Activated naive CD8-positive, alpha-beta T cell (primary cell): ENCODE measurements at regions not wholly inside any gene's neighbourhood (a gene's known extent, or its start where the extent isn't known, plus 50 kb on each side); places are given as distances from the start of the nearest gene placed in this dataset.
"Not testable (repeated sequence)": the region's sequence is repeated elsewhere in the genome, so short reads cannot be mapped to it uniquely, and the experiment has no call there.

Source experiments
- H3K27ac Mint-ChIP-seq: one replicate; pipeline ENCODE4 v1.8.0; 2021; ENCODE audit warnings: mixed read lengths
- H3K27me3 Mint-ChIP-seq: one replicate; pipeline ENCODE4 v1.8.0; 2021; ENCODE audit warnings: mixed read lengths
- H3K36me3 Mint-ChIP-seq: one replicate; pipeline ENCODE4 v1.8.0; 2021; ENCODE audit warnings: mixed read lengths
- H3K4me1 Mint-ChIP-seq: one replicate; pipeline ENCODE4 v1.8.0; 2021; ENCODE audit warnings: low read depth, mixed read lengths
- H3K4me3 Mint-ChIP-seq: one replicate; pipeline ENCODE4 v1.8.0; 2021; ENCODE audit warnings: mild to moderate bottlenecking, mixed read lengths
- H3K9me3 Mint-ChIP-seq: one replicate; pipeline ENCODE4 v1.8.0; 2021; ENCODE audit warnings: low read depth, mixed read lengths

- H3K4me3 Mint-ChIP-seq, H3K4me1 Mint-ChIP-seq, H3K27me3 Mint-ChIP-seq, H3K9me3 Mint-ChIP-seq, H3K27ac Mint-ChIP-seq, H3K36me3 Mint-ChIP-seq: not testable (repeated sequence)
Measured at GRCh38 chrX:125154288-125155257, 165.1 kb upstream of the TEX13C start.

- not testable (repeated sequence) for H3K36me3 Mint-ChIP-seq, H3K4me1 Mint-ChIP-seq, H3K27ac Mint-ChIP-seq, H3K27me3 Mint-ChIP-seq, H3K9me3 Mint-ChIP-seq, H3K4me3 Mint-ChIP-seq
Measured at GRCh38 chrX:125155296-125156033, 164.2 kb upstream of the TEX13C start.

GRCh38 chrX:125170459-125170858 lies 149.2 kb upstream of the TEX13C start:
- Mint-ChIP-seq H3K4me1 (no peaks in the 10 kb centered on the region), H3K9me3 (no peaks in the 10 kb centered on the region), H3K27me3 (no peaks in the 10 kb centered on the region), H3K27ac (no peak overlapping the region), H3K36me3 (no peaks in the 10 kb centered on the region), H3K4me3 (no peak overlapping the region)

GRCh38 chrX:125172531-125172930 lies 147.1 kb upstream of the TEX13C start:
- Mint-ChIP-seq H3K4me3 (no peak overlapping the region), H3K27ac (no peak overlapping the region), H3K36me3 (no peaks in the 10 kb centered on the region), H3K27me3 (no peaks in the 10 kb centered on the region), H3K9me3 (no peaks in the 10 kb centered on the region), H3K4me1 (no peaks in the 10 kb centered on the region)

- Mint-ChIP-seq H3K27me3 (no peaks in the 10 kb centered on the region), H3K27ac (no peak overlapping the region), H3K4me3 (no peak overlapping the region), H3K9me3 (no peaks in the 10 kb centered on the region), H3K36me3 (no peaks in the 10 kb centered on the region), H3K4me1 (no peaks in the 10 kb centered on the region)
Measured at GRCh38 chrX:125175991-125176584, 143.6 kb upstream of the TEX13C start.

GRCh38 chrX:125193921-125194320 lies 125.8 kb upstream of the TEX13C start:
- H3K9me3 Mint-ChIP-seq: no peaks in the 10 kb centered on the region
- H3K4me3 Mint-ChIP-seq: no peak overlapping the region
- H3K36me3 Mint-ChIP-seq: no peaks in the 10 kb centered on the region
- H3K4me1 Mint-ChIP-seq: no peaks in the 10 kb centered on the region
- peaks cover 11% of the 10 kb centered on the region for H3K27me3 Mint-ChIP-seq
- no peak overlapping the region for H3K27ac Mint-ChIP-seq

- no peaks in the 10 kb centered on the region for H3K36me3 Mint-ChIP-seq
- H3K27me3 Mint-ChIP-seq: peaks cover 22% of the 10 kb centered on the region
- no peaks in the 10 kb centered on the region for H3K9me3 Mint-ChIP-seq
- no peak overlapping the region for H3K27ac Mint-ChIP-seq
- H3K4me1 Mint-ChIP-seq: peaks cover 8% of the 10 kb centered on the region
- H3K4me3 Mint-ChIP-seq: no peak overlapping the region
Measured at GRCh38 chrX:125198546-125198945, 121.1 kb upstream of the TEX13C start.

GRCh38 chrX:125202591-125203248 lies 117.0 kb upstream of the TEX13C start:
- peak overlapping the region; percentile 73 for H3K4me3 Mint-ChIP-seq
- H3K9me3 Mint-ChIP-seq: no peaks in the 10 kb centered on the region
- H3K27me3 Mint-ChIP-seq: peaks cover 16% of the 10 kb centered on the region
- no peaks in the 10 kb centered on the region for H3K36me3 Mint-ChIP-seq
- H3K27ac Mint-ChIP-seq: no peak overlapping the region
- peaks cover 18% of the 10 kb centered on the region for H3K4me1 Mint-ChIP-seq

- no peaks in the 10 kb centered on the region for H3K36me3 Mint-ChIP-seq
Measured at GRCh38 chrX:125203365-125203736, 116.3 kb upstream of the TEX13C start.

GRCh38 chrX:125203737-125204578 lies 115.7 kb upstream of the TEX13C start:
- Mint-ChIP-seq H3K9me3 (no peaks in the 10 kb centered on the region), H3K4me3 (peak overlapping the region; percentile 85), H3K27ac (no peak overlapping the region)

More at GRCh38 chrX:125203365-125203736, 116.3 kb upstream of the TEX13C start:
- peaks cover 18% of the 10 kb centered on the region for H3K4me1 Mint-ChIP-seq
- H3K4me3 Mint-ChIP-seq: peak overlapping the region; percentile 73
- no peaks in the 10 kb centered on the region for H3K9me3 Mint-ChIP-seq
- peaks cover 16% of the 10 kb centered on the region for H3K27me3 Mint-ChIP-seq
- no peak overlapping the region for H3K27ac Mint-ChIP-seq

GRCh38 chrX:125204681-125205132 lies 115.0 kb upstream of the TEX13C start:
- H3K27me3 Mint-ChIP-seq: peaks cover 16% of the 10 kb centered on the region

More at GRCh38 chrX:125203737-125204578, 115.7 kb upstream of the TEX13C start:
- Mint-ChIP-seq H3K4me1 (peaks cover 18% of the 10 kb centered on the region), H3K27me3 (peaks cover 16% of the 10 kb centered on the region), H3K36me3 (no peaks in the 10 kb centered on the region)

GRCh38 chrX:125205133-125205917 lies 114.3 kb upstream of the TEX13C start:
- peak overlapping the region; percentile 85 for H3K4me3 Mint-ChIP-seq
- no peaks in the 10 kb centered on the region for H3K9me3 Mint-ChIP-seq
- no peak overlapping the region for H3K27ac Mint-ChIP-seq
- peaks cover 18% of the 10 kb centered on the region for H3K4me1 Mint-ChIP-seq
- H3K36me3 Mint-ChIP-seq: no peaks in the 10 kb centered on the region
- peaks cover 16% of the 10 kb centered on the region for H3K27me3 Mint-ChIP-seq

More at GRCh38 chrX:125204681-125205132, 115.0 kb upstream of the TEX13C start:
- Mint-ChIP-seq H3K4me1 (peaks cover 18% of the 10 kb centered on the region), H3K27ac (no peak overlapping the region), H3K9me3 (no peaks in the 10 kb centered on the region), H3K36me3 (no peaks in the 10 kb centered on the region), H3K4me3 (peak overlapping the region; percentile 85)

GRCh38 chrX:125205918-125206665 lies 113.6 kb upstream of the TEX13C start:
- Mint-ChIP-seq H3K4me3 (peak overlapping the region; percentile 77), H3K4me1 (peaks cover 18% of the 10 kb centered on the region), H3K36me3 (no peaks in the 10 kb centered on the region), H3K9me3 (no peaks in the 10 kb centered on the region), H3K27ac (no peak overlapping the region), H3K27me3 (peaks cover 16% of the 10 kb centered on the region)
